Skeletal muscle cell (primary cell): ENCODE measurements at regions not wholly inside any gene's neighbourhood (a gene's known extent, or its start where the extent isn't known, plus 50 kb on each side); places are given as distances from the start of the nearest gene placed in this dataset.
A peak's percentile ranks its signal among the peaks of the same experiment; 100 is the strongest.

Experiments used
- DNase-seq: peaks from one replicate; pipeline ENCODE4 v3.0.0-alpha.2; 2010; ENCODE audit warnings: low read depth
- H3K4me3 ChIP-seq: 2 replicates; pipeline ENCODE4 v1.5.1; 2011; ENCODE audit warnings: low read depth, mild to moderate bottlenecking, control low read depth, low read length, moderate library complexity

GRCh38 chr21:35225573-35225972, 176.5 kb upstream of the RUNX1 start:
- H3K4me3 ChIP-seq: no peak overlapping the region
- no peak for DNase-seq

GRCh38 chr21:35223480-35224156, 174.5 kb upstream of the RUNX1 start:
- no peak overlapping the region for H3K4me3 ChIP-seq
- DNase-seq: no peak

GRCh38 chr21:35222541-35222941, 173.4 kb upstream of the RUNX1 start:
- no peak for DNase-seq
- no peak overlapping the region for H3K4me3 ChIP-seq

DNA sequence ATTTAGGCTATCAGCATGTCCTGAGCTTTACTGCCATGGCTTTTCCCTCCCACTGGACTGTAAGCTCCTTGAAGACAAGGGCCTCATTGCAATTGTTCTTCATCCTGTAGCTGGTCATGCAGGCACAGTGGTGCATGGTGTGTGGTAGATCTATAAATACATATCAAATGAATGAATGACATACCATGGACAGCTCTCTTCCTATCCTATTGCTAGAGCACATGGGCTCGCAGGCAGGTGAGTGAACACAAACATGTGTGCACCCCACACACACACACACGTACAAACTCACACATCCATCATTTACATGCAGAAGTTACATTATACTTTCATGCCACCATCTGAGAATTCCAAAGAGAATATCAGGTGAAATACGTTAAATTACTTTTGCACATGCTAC, 172.9 kb upstream of the RUNX1 start:
- no peak for DNase-seq
- H3K4me3 ChIP-seq: no peak overlapping the region

DNA sequence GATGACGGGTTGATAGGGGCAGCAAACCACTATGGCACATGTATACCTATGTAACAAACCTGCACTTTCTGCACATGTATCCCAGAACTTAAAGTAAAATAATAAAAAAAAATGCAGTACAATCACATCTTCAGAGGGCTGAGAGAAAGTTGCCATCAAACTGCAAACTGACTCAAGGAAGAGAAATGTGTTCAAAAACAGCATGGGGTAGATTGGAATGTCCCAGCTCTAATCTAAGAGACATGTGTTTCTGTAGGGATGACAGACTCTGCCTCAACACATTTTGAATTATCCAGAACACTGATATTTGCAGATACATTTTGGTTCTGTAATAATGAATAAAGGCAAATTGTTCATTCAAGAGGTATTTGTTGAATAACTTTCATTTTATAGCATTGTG, 171.2 kb upstream of the RUNX1 start:
- no peak overlapping the region for H3K4me3 ChIP-seq
- no peak for DNase-seq

GRCh38 chr21:35219719-35220118, 170.6 kb upstream of the RUNX1 start:
- no peak overlapping the region for H3K4me3 ChIP-seq
- no peak for DNase-seq

DNA sequence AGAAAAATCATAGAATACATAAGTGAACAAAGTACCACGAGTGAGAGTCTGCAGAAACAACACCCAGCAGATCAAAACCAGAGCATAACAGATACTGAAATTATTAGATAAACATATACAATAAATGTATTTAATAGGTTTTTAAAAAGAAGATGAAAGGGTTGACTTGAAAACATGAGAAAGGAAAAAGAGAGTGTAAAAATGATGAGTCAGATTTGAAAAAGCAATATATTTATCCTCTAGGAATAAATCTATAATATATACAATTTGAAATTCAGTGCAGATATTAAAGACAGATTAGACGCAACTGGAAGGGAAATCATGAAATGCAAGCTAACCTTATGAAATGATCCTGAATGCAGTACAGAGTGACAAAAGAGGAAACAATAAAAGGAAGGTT, 170.2 kb upstream of the RUNX1 start:
- DNase-seq: no peak

GRCh38 chr21:35217504-35218060, 168.5 kb upstream of the RUNX1 start:
- DNase-seq: no peak

More for the DNA sequence above, 170.2 kb upstream of the RUNX1 start:
- no peak overlapping the region for H3K4me3 ChIP-seq

GRCh38 chr21:35216996-35217395, 167.9 kb upstream of the RUNX1 start:
- H3K4me3 ChIP-seq: no peak overlapping the region
- no peak for DNase-seq

More at GRCh38 chr21:35217504-35218060, 168.5 kb upstream of the RUNX1 start:
- no peak overlapping the region for H3K4me3 ChIP-seq

DNA sequence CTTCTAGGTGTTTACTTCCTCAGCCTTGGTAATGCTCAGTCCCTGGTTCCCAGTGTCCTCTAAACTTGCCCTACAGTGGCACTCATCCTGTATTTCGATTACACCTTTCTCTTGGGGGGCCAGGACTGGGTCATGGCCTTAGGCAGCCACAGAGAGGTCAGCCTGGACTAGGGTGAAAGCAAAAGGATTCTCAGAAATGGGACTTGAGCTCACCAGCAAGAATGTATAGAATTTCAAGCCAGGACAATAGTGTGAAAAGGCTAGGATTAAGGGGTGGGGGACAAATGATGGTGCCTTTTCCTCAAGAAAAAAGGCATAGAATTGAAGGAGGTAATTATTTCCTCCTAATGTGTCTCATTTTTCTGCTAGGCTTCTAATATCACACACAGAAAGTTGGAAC, 166.8 kb upstream of the RUNX1 start:
- no peak for DNase-seq
- H3K4me3 ChIP-seq: no peak overlapping the region

- DNase-seq: no peak
- no peak overlapping the region for H3K4me3 ChIP-seq
Observed at GRCh38 chr21:35212393-35213127, 163.5 kb upstream of the RUNX1 start.

- DNase-seq: no peak
- H3K4me3 ChIP-seq: no peak overlapping the region
Observed at GRCh38 chr21:35211782-35212181, 162.7 kb upstream of the RUNX1 start.

GRCh38 chr21:35210093-35210492, 161.0 kb upstream of the RUNX1 start:
- DNase-seq: no peak
- no peak overlapping the region for H3K4me3 ChIP-seq

DNA sequence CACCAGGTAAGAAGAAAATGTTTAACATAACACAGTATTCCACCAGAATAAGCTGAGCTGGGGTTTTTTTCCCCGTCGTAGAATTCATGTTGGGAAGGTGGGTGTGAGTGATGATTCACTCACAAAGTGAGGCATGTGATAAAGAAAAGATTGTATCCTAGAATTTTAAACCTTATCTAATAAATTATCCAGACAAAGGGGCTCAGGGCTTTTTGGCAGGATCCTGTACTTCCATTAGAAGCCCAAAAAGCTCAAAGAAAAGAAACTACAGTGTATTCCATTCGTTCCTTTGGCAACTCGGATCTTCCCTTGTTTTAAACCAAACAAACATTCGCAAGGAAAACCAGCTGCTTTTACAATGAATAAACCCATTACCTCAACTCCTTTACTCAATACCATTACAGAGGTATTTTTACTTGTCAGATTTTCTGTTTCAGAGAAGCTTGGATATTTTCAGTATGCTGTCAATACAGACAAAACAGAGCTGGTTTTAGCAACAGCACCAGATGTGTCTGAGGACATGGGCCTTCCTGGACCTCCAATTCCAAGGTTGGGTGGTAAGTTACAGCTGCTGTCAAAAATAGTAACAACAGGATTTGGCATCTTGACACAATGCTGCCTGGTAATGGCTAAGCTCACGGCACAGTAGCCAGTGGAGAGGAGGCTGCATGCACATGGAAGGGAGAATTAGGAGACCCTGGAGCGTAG, 159.9 kb upstream of the RUNX1 start:
- no peak for DNase-seq
- no peak overlapping the region for H3K4me3 ChIP-seq

DNA sequence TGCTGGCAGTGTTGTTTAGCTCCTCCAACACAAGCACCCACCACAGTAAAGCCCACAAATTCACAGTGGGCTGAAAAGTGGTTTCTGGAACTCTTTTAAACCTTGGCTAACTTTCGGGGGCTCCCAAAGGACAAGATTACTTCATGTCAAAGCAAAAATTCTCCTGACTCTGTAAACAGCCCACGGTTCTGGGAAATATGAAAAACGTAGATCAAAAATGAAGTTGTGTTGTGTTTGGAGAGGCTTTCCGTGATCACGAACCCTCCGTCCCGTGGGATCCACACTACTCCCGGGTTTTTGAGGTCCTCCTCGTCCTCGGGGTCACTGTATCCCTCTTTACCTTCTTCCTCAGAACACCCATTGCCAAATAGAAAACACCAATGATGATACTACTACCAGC, 159.0 kb upstream of the RUNX1 start:
- DNase-seq: no peak
- no peak overlapping the region for H3K4me3 ChIP-seq

GRCh38 chr21:35207322-35207721, 158.2 kb upstream of the RUNX1 start:
- no peak for DNase-seq
- no peak overlapping the region for H3K4me3 ChIP-seq

DNA sequence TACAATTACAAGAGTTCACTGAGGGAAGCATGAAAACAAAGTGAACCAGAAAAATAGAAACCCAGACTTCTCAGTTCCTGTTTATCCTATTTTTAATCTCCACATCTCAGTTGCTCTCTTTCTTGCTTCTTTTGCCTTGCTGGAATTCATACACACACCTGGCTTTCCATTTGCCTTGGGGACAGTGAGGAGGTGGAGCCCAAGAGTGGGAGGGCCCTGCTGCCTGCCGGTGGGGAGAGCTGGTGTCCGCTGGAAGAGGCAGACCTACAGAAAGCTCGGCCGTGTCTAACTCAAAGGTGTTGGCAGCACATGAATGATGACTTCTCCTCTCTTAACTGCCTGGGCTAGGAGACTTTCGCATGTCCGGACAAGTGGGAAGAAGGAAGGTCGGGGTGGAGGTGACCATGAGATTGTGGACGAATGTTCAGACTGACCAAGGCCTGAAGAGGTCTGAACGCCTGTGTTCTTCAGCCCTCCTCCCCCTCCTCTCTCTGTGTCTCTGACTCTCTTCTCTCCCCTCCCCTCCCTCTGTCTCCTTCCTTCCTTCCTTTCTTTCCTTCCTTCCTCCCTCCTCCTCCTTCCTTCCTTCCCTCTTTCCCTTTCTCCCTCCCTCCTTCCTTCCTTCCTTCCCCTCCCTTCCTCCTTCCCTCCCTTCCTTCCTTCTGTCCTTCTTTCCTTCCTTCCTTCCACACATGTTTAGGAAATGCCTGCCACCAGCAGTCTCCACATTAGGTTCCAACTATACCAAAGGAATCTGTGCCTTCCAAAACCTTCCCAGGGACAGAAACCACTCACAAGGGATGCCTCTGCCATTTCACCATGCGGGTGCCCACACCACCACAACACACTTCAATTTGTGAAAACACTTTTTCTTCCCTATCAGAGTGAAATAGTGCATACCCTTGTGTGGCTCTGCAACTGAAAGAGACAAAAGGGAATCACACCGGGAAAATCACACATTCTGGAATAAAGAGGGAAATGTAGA, 157.3 kb upstream of the RUNX1 start:
- DNase-seq: no peak
- no peak overlapping the region for H3K4me3 ChIP-seq

GRCh38 chr21:35204850-35205541, 155.9 kb upstream of the RUNX1 start:
- H3K4me3 ChIP-seq: no peak overlapping the region
- peak; percentile 87 for DNase-seq

GRCh38 chr21:35204125-35204524, 155.0 kb upstream of the RUNX1 start:
- no peak overlapping the region for H3K4me3 ChIP-seq
- DNase-seq: no peak
